ENCODE measurements at regions not wholly inside any gene's neighbourhood (a gene's known extent, or its start where the extent isn't known, plus 50 kb on each side); places are given as distances from the start of the nearest gene placed in this dataset.
"Not testable (repeated sequence)": the region's sequence is repeated elsewhere in the genome, so short reads cannot be mapped to it uniquely, and the experiment has no call there.

- no peak for DNase-seq (ENCODE audit: extremely low read depth in 1 of 2, low read depth in 1 of 2)
Observed at GRCh38 chr13:109406376-109406992, 379.9 kb downstream of the IRS2 start.

GRCh38 chr13:109403012-109403421, 383.4 kb downstream of the IRS2 start:
- DNase-seq (ENCODE audit: extremely low read depth in 1 of 2, low read depth in 1 of 2): no peak

- DNase-seq (ENCODE audit: extremely low read depth in 1 of 2, low read depth in 1 of 2): no peak
Observed at GRCh38 chr13:109401891-109402290, 384.5 kb downstream of the IRS2 start.

- DNase-seq (ENCODE audit: extremely low read depth in 1 of 2, low read depth in 1 of 2): no peak
Observed at GRCh38 chr13:109401307-109401706, 385.1 kb downstream of the IRS2 start.

- DNase-seq (ENCODE audit: extremely low read depth in 1 of 2, low read depth in 1 of 2): no peak
Observed at GRCh38 chr13:109400624-109401257, 385.6 kb downstream of the IRS2 start.

- no peak for DNase-seq (ENCODE audit: extremely low read depth in 1 of 2, low read depth in 1 of 2)
Observed at GRCh38 chr13:109400209-109400608, 386.2 kb downstream of the IRS2 start.

DNA sequence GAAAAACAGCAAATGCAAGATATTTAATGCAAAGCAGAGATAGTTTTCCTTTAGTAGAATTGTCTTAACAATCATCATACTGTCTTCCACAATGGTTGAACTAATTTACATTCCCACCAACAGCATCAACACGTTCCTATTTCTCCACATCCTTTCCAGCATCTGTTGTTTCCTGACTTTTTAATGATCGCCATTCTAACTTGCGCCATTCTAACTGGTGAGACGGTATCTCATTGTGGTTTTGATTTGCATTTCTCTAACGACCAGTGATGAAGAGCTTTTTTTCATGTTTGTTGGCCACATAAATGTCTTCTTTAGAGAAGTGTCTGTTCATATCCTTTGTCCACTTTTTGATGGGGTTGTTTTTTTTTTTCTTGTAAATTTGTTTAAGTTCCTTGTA, 388.3 kb downstream of the IRS2 start:
- not testable (repeated sequence) for DNase-seq (ENCODE audit: extremely low read depth in 1 of 2, low read depth in 1 of 2)

GRCh38 chr13:109397285-109397684, 389.1 kb downstream of the IRS2 start:
- DNase-seq (ENCODE audit: extremely low read depth in 1 of 2, low read depth in 1 of 2): no peak

GRCh38 chr13:109396266-109396665, 390.1 kb downstream of the IRS2 start:
- DNase-seq (ENCODE audit: extremely low read depth in 1 of 2, low read depth in 1 of 2): no peak

- no peak for DNase-seq (ENCODE audit: extremely low read depth in 1 of 2, low read depth in 1 of 2)
Observed at GRCh38 chr13:109395014-109395413, 391.4 kb downstream of the IRS2 start.

- no peak for DNase-seq (ENCODE audit: extremely low read depth in 1 of 2, low read depth in 1 of 2)
Observed at GRCh38 chr13:109394311-109394988, 391.9 kb downstream of the IRS2 start.

GRCh38 chr13:109393045-109393444, 393.3 kb downstream of the IRS2 start:
- DNase-seq (ENCODE audit: extremely low read depth in 1 of 2, low read depth in 1 of 2): no peak

DNA sequence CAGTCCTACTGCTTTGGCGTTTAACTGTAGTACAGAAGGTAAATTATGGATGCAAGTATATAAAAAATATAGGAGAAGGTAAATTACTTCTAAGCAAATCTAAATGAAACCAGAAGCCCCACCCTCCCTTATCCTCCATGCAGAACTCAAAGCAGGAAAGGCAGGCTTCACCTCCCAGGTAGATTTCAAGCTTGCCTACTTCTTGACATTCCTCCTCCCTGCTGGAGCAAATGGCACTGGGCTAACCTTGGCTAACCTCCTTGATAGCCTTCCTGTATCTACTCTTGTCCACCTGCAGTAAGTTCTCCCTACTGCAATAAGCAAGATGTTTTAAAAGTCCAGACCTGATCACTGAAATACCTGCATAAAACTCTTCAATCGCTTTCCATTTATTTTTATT, 396.0 kb downstream of the IRS2 start:
- no peak for DNase-seq (ENCODE audit: extremely low read depth in 1 of 2, low read depth in 1 of 2)

GRCh38 chr13:109389892-109390345, 396.5 kb downstream of the IRS2 start:
- no peak for DNase-seq (ENCODE audit: extremely low read depth in 1 of 2, low read depth in 1 of 2)

- no peak for DNase-seq (ENCODE audit: extremely low read depth in 1 of 2, low read depth in 1 of 2)
Observed at GRCh38 chr13:109389456-109389855, 396.9 kb downstream of the IRS2 start.

DNA sequence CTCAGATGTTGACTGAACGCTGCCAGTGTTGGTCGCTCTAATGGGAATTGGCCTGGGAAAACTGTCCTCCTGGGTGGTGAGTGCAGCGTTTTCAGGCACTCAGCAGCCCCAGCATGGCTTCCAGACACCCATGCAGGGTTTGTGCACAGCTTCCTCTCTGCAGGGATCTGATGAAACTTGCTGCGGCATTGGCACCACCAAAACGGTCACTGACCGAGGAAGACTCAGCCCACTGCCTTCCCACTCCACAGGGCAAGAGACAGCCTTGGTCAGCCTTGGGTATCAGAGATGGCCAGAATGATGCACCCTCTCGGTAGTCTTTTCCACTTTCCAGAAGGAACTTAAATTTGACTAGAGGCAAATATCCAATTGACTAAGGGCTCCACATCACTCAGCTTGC, 398.9 kb downstream of the IRS2 start:
- DNase-seq (ENCODE audit: extremely low read depth in 1 of 2, low read depth in 1 of 2): no peak

DNA sequence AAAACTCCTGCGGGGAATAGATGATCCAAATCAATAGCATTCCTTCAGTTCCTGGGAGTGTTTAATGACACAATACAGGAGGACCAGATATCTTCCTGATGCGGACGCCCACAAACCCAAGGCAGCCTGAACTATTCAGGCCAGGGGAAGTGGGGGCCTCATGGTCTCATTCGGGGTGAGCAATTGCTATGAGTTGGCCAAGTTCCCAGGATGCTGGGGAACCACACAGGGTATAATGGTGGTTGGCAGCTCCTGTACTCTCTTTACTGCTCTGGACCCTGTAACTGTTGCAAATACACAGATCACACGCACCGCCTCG, 401.2 kb downstream of the IRS2 start:
- DNase-seq (ENCODE audit: extremely low read depth in 1 of 2, low read depth in 1 of 2): no peak

- DNase-seq (ENCODE audit: extremely low read depth in 1 of 2, low read depth in 1 of 2): no peak
Observed at GRCh38 chr13:109384491-109385241, 401.7 kb downstream of the IRS2 start.

GRCh38 chr13:109383683-109384082, 402.7 kb downstream of the IRS2 start:
- DNase-seq (ENCODE audit: extremely low read depth in 1 of 2, low read depth in 1 of 2): no peak

GRCh38 chr13:109381546-109382180, 404.7 kb downstream of the IRS2 start:
- DNase-seq (ENCODE audit: extremely low read depth in 1 of 2, low read depth in 1 of 2): no peak

DNA sequence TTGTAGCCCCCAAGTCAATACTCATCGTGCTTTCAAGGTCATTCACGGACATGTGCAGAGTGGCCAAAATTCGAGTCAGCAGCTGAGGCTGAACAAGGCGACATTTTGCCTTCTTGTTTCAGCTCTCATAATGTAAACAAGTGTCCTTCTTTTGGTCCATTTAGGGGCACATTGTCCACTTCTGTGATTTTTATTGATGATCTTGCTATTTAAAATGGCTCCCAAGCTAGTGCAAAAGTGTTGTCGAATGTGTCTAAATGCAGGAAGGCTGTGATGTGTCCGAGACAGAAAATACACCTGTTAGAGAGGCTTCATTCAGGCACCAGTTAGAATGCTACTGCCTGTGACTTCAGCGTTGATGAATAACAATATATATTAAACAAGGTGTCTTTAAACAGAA, 405.9 kb downstream of the IRS2 start:
- DNase-seq (ENCODE audit: extremely low read depth in 1 of 2, low read depth in 1 of 2): no peak
